SIG-M5 treated with dmso at 0.1 percent for 504 hours (cell line): ENCODE measurements at regions not wholly inside any gene's neighbourhood (a gene's known extent, or its start where the extent isn't known, plus 50 kb on each side); places are given as distances from the start of the nearest gene placed in this dataset.
"Not testable (repeated sequence)": the region's sequence is repeated elsewhere in the genome, so short reads cannot be mapped to it uniquely, and the experiment has no call there.

Source experiments
- DNase-seq: peaks from one replicate; lab custom pipeline; 2025; ENCODE audit not compliant: unreplicated experiment; lab: John Stamatoyannopoulos, UW

- DNase-seq = not testable (repeated sequence)
Observed at GRCh38 chr11:100409267-100409666, 277.8 kb upstream of the ARHGAP42 start.

DNA sequence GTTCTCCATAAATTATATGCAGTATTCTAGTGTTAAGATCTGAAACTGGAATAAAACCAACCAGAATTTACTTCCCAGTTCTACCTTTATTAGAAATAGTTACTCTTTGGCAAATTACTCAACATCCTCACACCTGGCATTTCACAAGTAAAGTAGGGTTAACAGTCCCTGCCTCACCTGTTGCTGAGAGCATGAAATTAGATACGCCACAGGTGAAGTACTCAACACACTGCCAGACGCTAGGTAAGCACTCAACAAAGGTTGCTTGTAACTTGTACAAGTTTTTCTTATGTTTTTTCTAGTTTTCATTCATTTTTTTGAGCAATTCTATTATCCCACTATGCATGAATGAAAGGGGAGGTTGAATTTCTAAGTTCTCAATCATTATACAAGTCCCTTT lies 267.6 kb upstream of the ARHGAP42 start:
- DNase-seq = no peak

- DNase-seq = no peak
Observed at GRCh38 chr11:100434821-100435641, 252.1 kb upstream of the ARHGAP42 start.

DNA sequence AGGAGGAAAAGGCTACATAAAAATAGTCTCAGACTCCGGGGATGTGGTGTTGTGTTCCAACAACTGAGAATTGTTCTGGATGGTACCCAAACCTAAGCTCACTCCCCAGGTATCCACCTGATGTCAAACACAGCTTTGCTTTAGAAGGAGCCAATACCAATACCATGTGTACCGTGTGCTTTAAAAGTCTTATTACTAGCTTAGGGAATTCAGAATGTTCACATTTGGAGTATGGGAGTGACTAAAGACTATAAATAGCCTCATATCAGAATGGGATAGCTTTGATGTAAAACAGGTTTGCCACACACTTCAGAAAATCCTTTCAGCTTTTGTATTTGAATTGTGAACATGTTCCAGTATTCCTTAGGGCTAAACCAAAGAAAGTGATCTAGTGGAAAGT lies 248.7 kb upstream of the ARHGAP42 start:
- no peak for DNase-seq

GRCh38 chr11:100441086-100441485 lies 246.0 kb upstream of the ARHGAP42 start:
- no peak for DNase-seq

DNA sequence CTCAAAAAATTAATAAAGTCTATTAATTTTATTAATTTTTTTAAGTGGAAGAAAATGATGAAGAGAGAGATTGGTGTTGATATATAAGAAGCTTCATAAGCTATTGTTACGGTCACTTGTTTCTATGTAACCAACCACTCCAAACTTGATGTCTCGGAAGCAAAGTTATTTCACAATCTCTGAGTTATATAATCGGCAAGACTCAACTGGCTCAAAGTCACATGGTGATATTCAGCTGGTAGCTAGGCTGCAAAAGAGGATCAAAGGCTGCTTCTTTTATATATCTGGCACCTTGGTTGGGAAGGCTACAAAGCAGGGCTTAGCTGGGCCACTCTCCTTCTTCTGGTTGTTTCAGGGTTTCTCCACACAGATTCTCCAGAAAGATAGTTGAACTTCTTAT lies 245.1 kb upstream of the ARHGAP42 start:
- DNase-seq = no peak

- no peak for DNase-seq
Observed at GRCh38 chr11:100445231-100445735, 241.8 kb upstream of the ARHGAP42 start.

- DNase-seq = not testable (repeated sequence)
Observed at GRCh38 chr11:100451801-100452460, 235.2 kb upstream of the ARHGAP42 start.

DNA sequence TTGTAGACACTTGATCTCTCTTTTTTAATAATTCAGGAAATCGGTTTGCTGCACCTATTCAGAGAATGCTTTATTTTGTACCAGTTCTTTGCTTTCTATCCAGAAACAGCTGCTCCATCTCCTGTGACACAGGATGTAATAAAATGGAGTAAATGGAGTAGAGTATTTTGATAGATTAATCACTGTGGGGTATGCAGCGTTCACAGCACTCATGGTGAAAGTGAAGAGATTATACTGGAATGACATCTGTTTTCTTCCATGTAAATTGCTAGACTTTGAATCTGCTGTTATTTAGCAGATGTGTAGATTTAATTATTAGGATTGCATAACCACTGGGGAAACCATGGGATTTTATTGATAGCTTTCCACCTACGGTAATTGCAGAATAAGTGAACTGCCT lies 227.3 kb upstream of the ARHGAP42 start:
- DNase-seq = no peak

- no peak for DNase-seq
Observed at GRCh38 chr11:100460426-100460825, 226.7 kb upstream of the ARHGAP42 start.

GRCh38 chr11:100467821-100468508 lies 219.1 kb upstream of the ARHGAP42 start:
- DNase-seq = no peak

- no peak for DNase-seq
Observed at GRCh38 chr11:100469835-100470234, 217.3 kb upstream of the ARHGAP42 start.

DNA sequence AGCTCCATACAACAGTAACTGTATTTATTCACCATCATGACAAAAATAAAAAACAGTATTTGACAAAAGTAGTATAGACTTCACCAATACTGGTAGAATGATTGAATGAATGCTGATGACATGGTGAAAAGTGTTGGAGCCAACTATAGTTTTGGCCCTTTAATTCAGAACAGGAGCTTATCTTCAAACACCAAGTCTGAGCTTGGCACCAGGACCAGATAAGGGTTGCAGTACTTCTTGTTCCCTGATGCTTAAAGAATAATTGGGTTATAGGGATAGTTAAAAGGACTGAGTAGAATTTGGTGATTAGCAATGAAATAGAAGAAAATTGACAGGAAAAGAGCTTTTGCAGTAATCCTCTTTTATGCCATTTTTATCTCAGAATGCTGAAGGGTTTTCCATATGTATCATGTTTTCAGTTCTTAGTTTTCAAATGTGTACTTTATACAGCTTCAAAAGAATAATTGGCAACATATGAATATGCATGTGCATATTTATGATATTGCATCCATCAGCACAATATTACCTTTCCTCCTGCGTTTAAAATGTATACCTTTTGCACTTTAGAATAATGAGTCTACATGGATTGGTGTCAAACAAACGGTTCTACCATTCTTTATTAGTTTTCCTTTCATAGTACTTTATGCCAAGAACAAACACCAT lies 214.2 kb upstream of the ARHGAP42 start:
- no peak for DNase-seq

DNA sequence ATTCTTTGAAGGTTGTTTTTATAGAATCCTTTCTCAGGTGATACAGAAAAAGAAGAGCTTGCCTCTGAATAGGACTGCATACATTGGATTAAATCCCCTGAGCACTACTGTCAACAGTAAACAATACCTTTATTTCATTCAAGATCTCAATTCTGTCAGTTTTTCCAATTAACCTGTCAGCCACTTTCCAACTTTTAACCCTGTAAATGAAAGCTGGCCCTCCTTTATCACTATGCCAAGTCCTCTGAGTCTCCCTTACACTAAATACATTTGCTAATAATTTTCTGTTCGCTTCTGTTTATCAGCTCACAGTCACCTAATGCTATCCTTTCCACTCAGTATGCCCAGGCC lies 213.7 kb upstream of the ARHGAP42 start:
- no peak for DNase-seq

DNA sequence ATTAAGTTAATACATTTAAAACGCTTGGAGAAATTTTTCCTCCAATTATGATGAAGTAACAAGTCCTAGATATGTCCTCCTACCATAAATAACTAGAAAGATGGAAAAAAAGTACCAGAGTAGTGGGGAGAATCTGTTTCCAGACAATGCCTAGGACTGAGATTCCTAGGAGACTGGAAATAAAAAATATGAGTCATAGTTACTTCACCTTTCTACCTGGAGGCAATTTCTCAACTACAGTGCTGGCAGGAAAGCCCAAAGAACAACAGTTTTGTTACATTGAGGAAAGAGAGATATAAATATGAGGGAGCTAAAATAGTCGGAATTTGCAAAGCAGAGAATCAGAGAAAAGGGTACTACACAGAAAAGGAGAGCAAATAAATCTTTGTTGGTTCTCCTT lies 202.1 kb upstream of the ARHGAP42 start:
- no peak for DNase-seq

DNA sequence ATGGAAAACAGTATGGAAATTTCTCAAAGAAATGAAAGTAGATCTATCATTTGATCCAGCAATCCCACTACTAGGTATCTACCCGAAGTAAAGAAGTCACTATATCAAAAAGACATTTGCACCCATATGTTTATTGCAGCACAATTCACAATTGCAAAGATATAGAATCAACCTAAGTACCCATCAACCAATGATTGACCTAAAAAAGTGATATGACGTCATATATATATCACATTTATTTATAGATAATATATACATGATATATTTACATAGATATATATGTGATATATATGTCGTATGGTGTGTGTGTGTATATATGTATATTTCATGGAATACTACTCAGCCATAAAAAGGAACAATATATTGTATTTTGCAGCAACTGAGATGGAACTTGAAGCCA lies 188.3 kb upstream of the ARHGAP42 start:
- no peak for DNase-seq

GRCh38 chr11:100501450-100501849 lies 185.6 kb upstream of the ARHGAP42 start:
- DNase-seq = no peak

- DNase-seq = no peak
Observed at GRCh38 chr11:100512475-100512874, 174.6 kb upstream of the ARHGAP42 start.

DNA sequence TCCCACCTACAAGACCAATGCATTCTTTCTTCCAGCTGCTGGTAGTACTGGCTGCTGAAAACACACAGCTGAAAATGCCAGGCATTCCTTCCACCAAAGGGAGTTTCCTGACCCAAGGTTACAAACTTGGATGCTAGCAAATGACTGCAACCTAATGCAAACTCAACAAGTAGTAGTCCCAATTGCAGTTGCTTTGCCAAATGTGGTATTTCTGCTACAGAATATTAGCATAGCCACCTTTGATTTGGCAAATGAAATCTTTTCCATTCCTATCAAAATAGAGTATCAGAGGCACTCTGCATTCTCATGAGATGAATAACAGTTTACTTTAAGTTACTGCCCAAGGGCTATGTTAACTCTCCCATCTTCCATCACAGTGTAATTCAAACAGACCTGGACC lies 172.0 kb upstream of the ARHGAP42 start:
- DNase-seq = no peak

DNA sequence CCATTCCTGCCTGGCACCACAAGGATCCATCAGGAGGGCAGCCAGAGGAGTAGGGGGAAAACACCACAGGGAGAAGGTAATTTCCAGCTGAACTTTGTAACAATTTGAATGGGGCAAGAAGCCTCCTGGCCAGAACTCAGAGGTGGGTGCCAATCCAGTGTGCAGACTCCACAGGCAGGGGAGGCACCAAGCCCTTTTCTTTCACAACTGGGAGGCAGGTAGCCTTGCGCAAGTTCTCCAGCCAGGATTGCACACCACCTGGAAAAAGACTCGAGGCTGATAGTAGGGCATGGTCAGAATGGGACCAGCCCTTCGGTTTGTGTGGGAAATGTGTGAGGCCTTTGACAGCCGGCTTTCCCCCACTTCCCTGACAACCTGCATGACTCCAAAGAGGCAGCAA lies 161.9 kb upstream of the ARHGAP42 start:
- DNase-seq = no peak

GRCh38 chr11:100525635-100526034 lies 161.5 kb upstream of the ARHGAP42 start:
- no peak for DNase-seq
